WTC11 (cell line): ENCODE measurements at regions not wholly inside any gene's neighbourhood (a gene's known extent, or its start where the extent isn't known, plus 50 kb on each side); places are given as distances from the start of the nearest gene placed in this dataset.

Source experiments
- CREM ChIP-seq: sonication (generic); formaldehyde crosslinking; IDR thresholded peaks from 2 replicates; pipeline ENCODE4 v1.8.1; 2022; ENCODE audit warnings: mild to moderate bottlenecking, missing genetic modification reagents, moderate library complexity
- CTCF ChIP-seq: fragments of 200-600 bp; IDR thresholded peaks from 2 replicates; pipeline ENCODE4 v1.8.0; 2022; ENCODE audit warnings: antibody characterized with exemption
- ELF4 ChIP-seq: sonication (generic); formaldehyde crosslinking; IDR thresholded peaks from 2 replicates; pipeline ENCODE4 v1.8.1; 2022; ENCODE audit warnings: low read depth, mild to moderate bottlenecking, moderate library complexity, missing genetic modification reagents
- FOXP1 ChIP-seq: sonication (generic); formaldehyde crosslinking; IDR thresholded peaks from 2 replicates; pipeline ENCODE4 v1.8.0; 2022; ENCODE audit warnings: missing genetic modification reagents, mild to moderate bottlenecking, moderate library complexity, borderline replicate concordance
- IRF2 ChIP-seq: sonication (generic); formaldehyde crosslinking; IDR thresholded peaks from 2 replicates; pipeline ENCODE4 v1.8.0; 2022; ENCODE audit warnings: low read depth, missing genetic modification reagents, borderline replicate concordance
- MAX ChIP-seq: sonication (generic); formaldehyde crosslinking; IDR thresholded peaks from 2 replicates; pipeline ENCODE4 v1.8.0; 2022; ENCODE audit warnings: mild to moderate bottlenecking, missing genetic modification reagents
- PRDM15 ChIP-seq: sonication (generic); formaldehyde crosslinking; IDR thresholded peaks from 2 replicates; pipeline ENCODE4 v1.8.0; 2022; ENCODE audit warnings: missing genetic modification reagents
- SMAD4 ChIP-seq: sonication (generic); formaldehyde crosslinking; IDR thresholded peaks from 2 replicates; pipeline ENCODE4 v1.8.0; 2022; ENCODE audit warnings: mild to moderate bottlenecking, missing genetic modification reagents
- SP1 ChIP-seq: sonication (generic); formaldehyde crosslinking; conservative IDR thresholded peaks from 2 replicates; pipeline ENCODE4 v1.8.1; 2022; ENCODE audit warnings: missing genetic modification reagents
- STAT6 ChIP-seq: sonication (generic); formaldehyde crosslinking; conservative IDR thresholded peaks from 2 replicates; pipeline ENCODE4 v1.8.1; 2023; ENCODE audit warnings: mild to moderate bottlenecking, low read depth, missing genetic modification reagents, moderate library complexity
- ZNF138 ChIP-seq: sonication (generic); formaldehyde crosslinking; conservative IDR thresholded peaks from 2 replicates; pipeline ENCODE4 v1.8.1; 2022; ENCODE audit warnings: mild to moderate bottlenecking, moderate library complexity, missing genetic modification reagents
- TF ChIP-seq, protein P1 (sequence below): fragments of 250-450 bp; sonication (Bioruptor Pico); IDR thresholded peaks from 2 replicates; pipeline ENCODE4 v2.1.2; 2022; ENCODE audit warnings: mild to moderate bottlenecking, moderate library complexity
- TF ChIP-seq, protein P2 (sequence below): sonication (generic); formaldehyde crosslinking; IDR thresholded peaks from 2 replicates; pipeline ENCODE4 v1.8.1; 2023; ENCODE audit warnings: mild to moderate bottlenecking, missing genetic modification reagents, moderate library complexity

DNA sequence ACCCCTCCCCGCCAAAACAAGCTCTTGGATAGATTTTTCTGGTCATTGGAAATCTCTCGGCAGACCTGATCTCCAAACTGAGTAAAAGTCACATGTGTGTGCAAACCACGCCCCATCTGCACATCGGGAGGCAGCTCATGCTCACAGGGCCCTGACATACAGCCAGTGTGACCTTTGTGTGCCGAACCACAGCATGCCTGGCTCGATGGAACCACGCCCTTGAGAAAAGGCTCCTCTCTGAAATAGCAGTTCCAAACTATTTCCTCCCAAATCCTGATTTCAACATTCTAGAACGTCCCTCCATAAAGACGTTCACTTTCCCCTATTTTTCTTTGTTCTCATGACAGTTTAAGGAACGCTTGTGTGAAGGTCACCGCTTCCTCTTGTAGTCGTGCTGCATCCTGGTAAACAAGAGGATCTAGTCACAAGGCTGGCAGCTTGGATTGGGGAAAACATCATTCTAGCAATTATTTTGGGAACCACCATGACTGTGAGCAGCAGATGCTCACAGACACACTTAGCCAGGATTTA, 59.3 kb upstream of the MAP4K4 start:
- no peak for TF ChIP-seq CTCF
- no peak for TF ChIP-seq MAX (CRISPR knock-in tag)
- no peak for TF ChIP-seq IRF2
- TF ChIP-seq CREM = no peak
- TF ChIP-seq PRDM15 (CRISPR knock-in tag) = no peak
- TF ChIP-seq FOXP1 (CRISPR knock-in tag) = no peak
- TF ChIP-seq, protein P1, sequence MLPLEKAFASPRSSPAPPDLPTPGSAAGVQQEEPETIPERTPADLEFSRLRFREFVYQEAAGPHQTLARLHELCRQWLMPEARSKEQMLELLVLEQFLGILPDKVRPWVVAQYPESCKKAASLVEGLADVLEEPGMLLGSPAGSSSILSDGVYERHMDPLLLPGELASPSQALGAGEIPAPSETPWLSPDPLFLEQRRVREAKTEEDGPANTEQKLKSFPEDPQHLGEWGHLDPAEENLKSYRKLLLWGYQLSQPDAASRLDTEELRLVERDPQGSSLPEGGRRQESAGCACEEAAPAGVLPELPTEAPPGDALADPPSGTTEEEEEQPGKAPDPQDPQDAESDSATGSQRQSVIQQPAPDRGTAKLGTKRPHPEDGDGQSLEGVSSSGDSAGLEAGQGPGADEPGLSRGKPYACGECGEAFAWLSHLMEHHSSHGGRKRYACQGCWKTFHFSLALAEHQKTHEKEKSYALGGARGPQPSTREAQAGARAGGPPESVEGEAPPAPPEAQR (CRISPR knock-in tag) = no peak
- TF ChIP-seq, protein P2, sequence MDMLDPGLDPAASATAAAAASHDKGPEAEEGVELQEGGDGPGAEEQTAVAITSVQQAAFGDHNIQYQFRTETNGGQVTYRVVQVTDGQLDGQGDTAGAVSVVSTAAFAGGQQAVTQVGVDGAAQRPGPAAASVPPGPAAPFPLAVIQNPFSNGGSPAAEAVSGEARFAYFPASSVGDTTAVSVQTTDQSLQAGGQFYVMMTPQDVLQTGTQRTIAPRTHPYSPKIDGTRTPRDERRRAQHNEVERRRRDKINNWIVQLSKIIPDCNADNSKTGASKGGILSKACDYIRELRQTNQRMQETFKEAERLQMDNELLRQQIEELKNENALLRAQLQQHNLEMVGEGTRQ (CRISPR knock-in tag) = no peak
- TF ChIP-seq STAT6 (CRISPR knock-in tag) = no peak
- TF ChIP-seq ELF4 (CRISPR knock-in tag) = no peak
- TF ChIP-seq SMAD4 = no peak
- no peak for TF ChIP-seq ZNF138 (CRISPR knock-in tag)
- TF ChIP-seq SP1 (CRISPR knock-in tag) = no peak
